Activated naive CD4-positive, alpha-beta T cell treated with anti-CD3 and anti-CD28 coated beads, Interleukin-2, amount 50 U/mL, for 24 hours (primary cell): ENCODE measurements at regions not wholly inside any gene's neighbourhood (a gene's known extent, or its start where the extent isn't known, plus 50 kb on each side); places are given as distances from the start of the nearest gene placed in this dataset.

Experiments
- H3K27ac Mint-ChIP-seq: one replicate; pipeline ENCODE4 v1.8.0; 2021; ENCODE audit warnings: mild to moderate bottlenecking, mixed read lengths
- H3K27me3 Mint-ChIP-seq: one replicate; pipeline ENCODE4 v1.8.0; 2021; ENCODE audit warnings: mixed read lengths
- H3K36me3 Mint-ChIP-seq: one replicate; pipeline ENCODE4 v1.8.0; 2021; ENCODE audit warnings: mixed read lengths
- H3K4me1 Mint-ChIP-seq: one replicate; pipeline ENCODE4 v1.8.0; 2021; ENCODE audit warnings: mixed read lengths
- H3K4me3 Mint-ChIP-seq: one replicate; pipeline ENCODE4 v1.8.0; 2021; ENCODE audit warnings: mild to moderate bottlenecking, mixed read lengths
- H3K9me3 Mint-ChIP-seq: one replicate; pipeline ENCODE4 v1.8.0; 2021; ENCODE audit warnings: mixed read lengths

GRCh38 chr4:11565213-11565612, 136.5 kb upstream of the HS3ST1 start:
- Mint-ChIP-seq H3K4me1 (no peaks in the 10 kb centered on the region), H3K4me3 (no peak overlapping the region), H3K27ac (no peak overlapping the region), H3K27me3 (no peaks in the 10 kb centered on the region), H3K36me3 (no peaks in the 10 kb centered on the region), H3K9me3 (peaks cover 4% of the 10 kb centered on the region)

DNA sequence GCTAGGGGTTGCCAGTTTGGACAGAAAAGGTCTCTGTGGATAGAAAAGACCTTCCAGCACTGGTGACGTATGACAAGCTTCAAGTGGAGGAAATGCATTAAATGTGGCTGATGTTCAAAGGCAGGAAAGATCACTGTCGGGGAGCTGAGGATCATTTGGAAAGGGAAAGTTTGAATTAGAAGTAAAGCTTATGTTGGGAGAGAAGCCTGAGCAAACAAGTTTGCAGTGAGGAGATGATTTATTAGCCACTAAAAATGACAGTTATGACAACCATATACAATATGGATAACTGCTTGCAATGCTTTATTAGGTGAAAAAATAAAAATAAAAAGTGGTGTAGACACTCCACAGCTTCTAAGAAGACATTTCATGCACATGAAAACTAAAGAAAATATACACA, 135.3 kb upstream of the HS3ST1 start:
- Mint-ChIP-seq H3K27ac (no peak overlapping the region), H3K9me3 (peaks cover 4% of the 10 kb centered on the region), H3K4me3 (no peak overlapping the region), H3K4me1 (no peaks in the 10 kb centered on the region), H3K27me3 (peaks cover 3% of the 10 kb centered on the region), H3K36me3 (no peaks in the 10 kb centered on the region)

DNA sequence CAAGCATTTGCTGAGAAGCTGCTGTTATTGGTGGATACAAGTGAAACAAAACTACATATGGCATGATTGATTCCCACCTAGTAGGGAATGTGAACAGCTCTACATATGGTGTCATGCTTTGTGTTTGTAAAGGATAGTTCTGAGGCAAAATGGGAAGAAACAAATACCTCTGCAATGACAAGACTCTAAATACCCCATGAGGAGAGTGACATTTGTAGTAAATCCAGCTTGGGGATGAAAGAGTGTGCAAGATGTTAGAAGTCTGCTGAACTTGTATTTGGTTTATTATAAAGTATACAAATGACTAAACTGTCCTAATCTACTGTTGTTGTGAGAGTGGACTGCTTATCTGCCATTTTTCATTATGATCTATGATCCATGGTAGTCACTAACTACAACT, 120.8 kb upstream of the HS3ST1 start:
- Mint-ChIP-seq H3K27me3 (peaks cover 3% of the 10 kb centered on the region), H3K27ac (no peak overlapping the region), H3K36me3 (peaks cover 1% of the 10 kb centered on the region), H3K9me3 (no peaks in the 10 kb centered on the region), H3K4me3 (no peak overlapping the region), H3K4me1 (peaks cover 9% of the 10 kb centered on the region)

DNA sequence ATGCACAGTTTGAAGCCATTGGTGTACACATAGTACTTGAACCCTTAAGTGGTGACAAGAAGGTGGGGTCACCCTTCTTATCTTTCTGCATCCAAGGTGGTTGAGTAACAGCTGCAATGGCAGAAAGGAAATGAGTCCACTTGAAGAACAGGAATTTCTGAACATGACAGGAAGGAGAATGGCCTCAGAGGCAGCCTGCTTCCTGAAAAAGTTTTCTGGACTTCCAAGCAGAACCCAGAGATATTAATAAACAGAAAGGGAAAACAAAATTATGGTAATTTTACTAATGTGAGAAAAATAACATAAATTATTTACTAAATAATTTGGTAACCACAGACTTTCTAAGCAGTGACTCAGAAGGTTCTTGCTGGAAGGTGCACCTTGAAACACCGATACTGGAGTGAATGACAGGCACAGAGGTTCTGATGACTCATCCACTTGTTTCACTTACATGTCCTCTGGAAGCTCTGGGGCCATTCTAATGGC, 119.9 kb upstream of the HS3ST1 start:
- H3K27me3 Mint-ChIP-seq: peaks cover 2% of the 10 kb centered on the region
- peaks cover 1% of the 10 kb centered on the region for H3K36me3 Mint-ChIP-seq
- H3K4me1 Mint-ChIP-seq: peaks cover 9% of the 10 kb centered on the region
- H3K4me3 Mint-ChIP-seq: no peak overlapping the region
- H3K9me3 Mint-ChIP-seq: no peaks in the 10 kb centered on the region
- H3K27ac Mint-ChIP-seq: no peak overlapping the region

GRCh38 chr4:11546391-11547175, 117.9 kb upstream of the HS3ST1 start:
- peaks cover 9% of the 10 kb centered on the region for H3K4me1 Mint-ChIP-seq
- H3K27ac Mint-ChIP-seq: no peak overlapping the region
- no peak overlapping the region for H3K4me3 Mint-ChIP-seq
- H3K36me3 Mint-ChIP-seq: peaks cover 1% of the 10 kb centered on the region
- H3K9me3 Mint-ChIP-seq: no peaks in the 10 kb centered on the region
- H3K27me3 Mint-ChIP-seq: peaks cover 2% of the 10 kb centered on the region

DNA sequence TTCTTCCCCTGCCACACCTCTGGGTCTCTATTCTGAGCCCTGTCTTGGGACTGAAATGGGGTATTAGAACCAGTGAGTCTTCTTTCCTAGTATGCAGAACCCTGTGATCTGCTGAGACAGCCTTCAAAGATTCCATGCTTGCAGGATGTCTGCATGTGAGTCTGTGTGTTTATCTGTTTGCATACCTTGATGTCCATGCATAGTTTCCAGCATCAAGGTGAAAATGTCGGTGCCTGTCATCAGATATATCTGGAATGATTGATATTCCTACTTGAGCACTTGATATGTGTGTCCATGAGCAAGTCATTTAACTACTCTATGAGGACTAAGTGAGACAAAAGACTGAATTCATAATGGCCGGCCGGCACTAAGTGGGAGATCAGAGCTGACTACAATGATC, 117.0 kb upstream of the HS3ST1 start:
- Mint-ChIP-seq H3K9me3 (no peaks in the 10 kb centered on the region), H3K36me3 (peaks cover 1% of the 10 kb centered on the region), H3K27me3 (no peaks in the 10 kb centered on the region), H3K27ac (no peak overlapping the region), H3K4me3 (no peak overlapping the region), H3K4me1 (peaks cover 9% of the 10 kb centered on the region)

GRCh38 chr4:11544211-11544610, 115.5 kb upstream of the HS3ST1 start:
- Mint-ChIP-seq H3K27ac (no peak overlapping the region), H3K27me3 (no peaks in the 10 kb centered on the region), H3K4me3 (no peak overlapping the region), H3K9me3 (no peaks in the 10 kb centered on the region), H3K4me1 (peaks cover 9% of the 10 kb centered on the region), H3K36me3 (peaks cover 1% of the 10 kb centered on the region)

DNA sequence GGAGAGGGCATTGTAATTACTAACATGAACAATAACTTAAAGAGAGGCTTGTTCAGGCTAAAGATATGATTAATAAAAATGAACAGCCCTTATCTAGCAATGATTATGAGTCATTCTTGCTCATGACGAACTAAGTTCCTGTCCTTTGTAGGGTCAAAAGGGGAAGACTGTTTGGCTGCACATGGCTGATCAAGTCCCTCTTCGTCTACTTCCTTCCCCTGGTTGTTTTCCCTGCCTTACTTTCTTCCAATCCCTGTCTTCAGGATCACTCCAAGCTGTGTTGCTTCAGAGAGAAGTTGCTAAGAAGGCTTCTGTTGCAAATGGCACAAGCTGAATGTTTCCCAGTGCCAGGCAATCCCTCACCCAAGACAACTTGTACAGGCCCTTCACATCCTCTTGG, 115.0 kb upstream of the HS3ST1 start:
- no peaks in the 10 kb centered on the region for H3K9me3 Mint-ChIP-seq
- H3K4me1 Mint-ChIP-seq: peaks cover 6% of the 10 kb centered on the region
- H3K27ac Mint-ChIP-seq: no peak overlapping the region
- no peak overlapping the region for H3K4me3 Mint-ChIP-seq
- no peaks in the 10 kb centered on the region for H3K27me3 Mint-ChIP-seq
- peaks cover 1% of the 10 kb centered on the region for H3K36me3 Mint-ChIP-seq

DNA sequence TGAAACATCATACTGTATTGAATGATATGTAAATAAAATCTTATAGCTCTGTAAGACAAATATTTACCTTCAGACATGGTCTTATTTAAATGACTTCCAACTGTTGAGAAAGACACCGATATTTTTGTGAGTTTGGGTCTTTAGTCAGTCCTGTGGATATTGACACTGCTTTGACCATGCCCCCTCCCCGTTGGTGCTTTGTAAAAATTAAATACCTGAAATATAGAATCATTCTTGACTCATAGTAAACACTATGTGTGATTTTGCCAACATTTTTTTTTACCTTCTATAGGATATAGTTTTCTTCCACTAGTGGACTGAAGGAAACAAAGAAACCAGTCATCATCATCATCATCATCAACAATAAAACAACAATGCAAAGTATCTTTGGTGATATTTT, 114.3 kb upstream of the HS3ST1 start:
- no peaks in the 10 kb centered on the region for H3K27me3 Mint-ChIP-seq
- peaks cover under 1% of the 10 kb centered on the region for H3K4me1 Mint-ChIP-seq
- no peak overlapping the region for H3K27ac Mint-ChIP-seq
- peaks cover 1% of the 10 kb centered on the region for H3K36me3 Mint-ChIP-seq
- no peaks in the 10 kb centered on the region for H3K9me3 Mint-ChIP-seq
- H3K4me3 Mint-ChIP-seq: no peak overlapping the region

DNA sequence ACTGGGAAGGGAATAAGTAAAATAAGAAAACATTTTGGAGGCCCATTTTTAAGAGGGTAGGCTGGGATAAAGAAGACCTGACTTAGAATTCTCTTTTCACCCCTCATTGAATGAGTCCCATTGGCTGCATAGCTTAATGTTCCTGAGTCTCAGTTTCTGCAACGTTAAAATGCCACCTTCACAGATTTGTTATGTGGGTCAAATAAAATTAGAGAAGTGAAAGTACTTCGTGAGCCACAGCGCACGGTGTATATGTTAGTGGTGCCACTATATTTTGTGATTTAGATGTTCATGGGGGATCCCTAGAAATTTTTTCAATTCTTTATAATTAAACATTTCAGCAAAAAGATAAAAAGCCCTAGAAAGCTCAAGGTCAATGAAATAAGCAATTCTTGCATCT, 109.2 kb upstream of the HS3ST1 start:
- peaks cover 1% of the 10 kb centered on the region for H3K27me3 Mint-ChIP-seq
- H3K36me3 Mint-ChIP-seq: no peaks in the 10 kb centered on the region
- H3K9me3 Mint-ChIP-seq: no peaks in the 10 kb centered on the region
- H3K4me1 Mint-ChIP-seq: no peaks in the 10 kb centered on the region
- no peak overlapping the region for H3K4me3 Mint-ChIP-seq
- no peak overlapping the region for H3K27ac Mint-ChIP-seq

- peaks cover 6% of the 10 kb centered on the region for H3K9me3 Mint-ChIP-seq
- H3K4me3 Mint-ChIP-seq: no peak overlapping the region
- H3K4me1 Mint-ChIP-seq: no peaks in the 10 kb centered on the region
- H3K27ac Mint-ChIP-seq: no peak overlapping the region
- H3K27me3 Mint-ChIP-seq: peaks cover 1% of the 10 kb centered on the region
- H3K36me3 Mint-ChIP-seq: peaks cover 2% of the 10 kb centered on the region
Measured at GRCh38 chr4:11535333-11535732, 106.6 kb upstream of the HS3ST1 start.

- H3K4me1 Mint-ChIP-seq: no peaks in the 10 kb centered on the region
- H3K4me3 Mint-ChIP-seq: no peak overlapping the region
Measured at GRCh38 chr4:11534623-11535302, 106.1 kb upstream of the HS3ST1 start.

GRCh38 chr4:11532138-11532537, 103.4 kb upstream of the HS3ST1 start:
- no peak overlapping the region for H3K27ac Mint-ChIP-seq

More at GRCh38 chr4:11534623-11535302, 106.1 kb upstream of the HS3ST1 start:
- Mint-ChIP-seq H3K27ac (no peak overlapping the region), H3K9me3 (peaks cover 8% of the 10 kb centered on the region), H3K27me3 (peaks cover 1% of the 10 kb centered on the region), H3K36me3 (peaks cover 4% of the 10 kb centered on the region)

DNA sequence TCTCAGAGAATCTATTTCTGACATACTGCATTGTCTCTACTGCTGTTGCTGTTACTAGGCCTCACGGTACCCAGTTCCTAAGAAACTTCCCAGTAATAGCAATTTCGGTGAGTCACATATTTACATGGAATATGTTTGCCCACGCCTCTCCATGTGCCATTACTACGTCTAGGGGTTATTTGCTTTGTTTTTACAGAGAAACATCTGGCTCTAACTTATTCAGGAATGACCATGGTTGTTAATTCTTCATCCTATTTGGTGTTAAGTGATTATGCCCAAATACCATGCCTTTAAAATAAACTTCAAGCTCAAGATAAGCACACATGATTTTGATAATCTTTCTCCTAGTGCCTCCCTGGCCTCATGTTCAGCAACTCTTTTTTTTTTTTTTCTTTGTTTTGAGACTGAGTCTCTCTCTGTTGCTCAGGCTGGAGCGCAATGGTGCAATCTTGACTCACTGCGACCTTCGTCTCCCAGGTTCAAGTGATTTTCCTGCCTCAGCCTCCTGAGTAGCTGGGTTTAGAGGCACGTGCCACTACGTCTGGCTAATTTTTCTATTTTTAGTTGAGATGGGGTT, 101.0 kb upstream of the HS3ST1 start:
- H3K27me3 Mint-ChIP-seq: no peaks in the 10 kb centered on the region
- no peak overlapping the region for H3K4me3 Mint-ChIP-seq
- peaks cover 4% of the 10 kb centered on the region for H3K36me3 Mint-ChIP-seq
- H3K4me1 Mint-ChIP-seq: no peaks in the 10 kb centered on the region
- H3K27ac Mint-ChIP-seq: no peak overlapping the region
- H3K9me3 Mint-ChIP-seq: peaks cover 8% of the 10 kb centered on the region

More at GRCh38 chr4:11532138-11532537, 103.4 kb upstream of the HS3ST1 start:
- Mint-ChIP-seq H3K36me3 (peaks cover 4% of the 10 kb centered on the region), H3K27me3 (peaks cover 1% of the 10 kb centered on the region), H3K4me3 (no peak overlapping the region), H3K4me1 (no peaks in the 10 kb centered on the region), H3K9me3 (peaks cover 8% of the 10 kb centered on the region)

GRCh38 chr4:11525085-11525484, 96.4 kb upstream of the HS3ST1 start:
- Mint-ChIP-seq H3K27ac (no peak overlapping the region), H3K4me3 (no peak overlapping the region), H3K4me1 (no peaks in the 10 kb centered on the region), H3K9me3 (peaks cover under 1% of the 10 kb centered on the region), H3K36me3 (no peaks in the 10 kb centered on the region), H3K27me3 (no peaks in the 10 kb centered on the region)

DNA sequence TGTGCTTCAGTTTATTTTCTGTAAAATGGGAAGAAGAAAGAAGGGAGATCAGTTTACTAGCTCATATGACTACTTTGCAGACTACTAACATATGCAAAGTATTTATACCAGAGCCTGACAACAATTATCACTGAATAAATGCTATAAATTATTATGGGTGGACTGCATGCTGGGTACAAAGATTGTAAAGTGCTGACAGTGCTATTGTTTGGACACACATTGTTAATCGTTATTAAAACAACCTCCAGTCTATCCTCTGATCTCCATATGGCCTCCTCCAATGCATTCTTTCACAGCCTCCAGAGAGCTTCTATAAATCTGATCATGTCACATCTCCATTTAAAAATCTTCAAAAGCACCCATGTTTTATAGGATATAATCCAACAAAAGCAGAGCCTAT, 90.1 kb upstream of the HS3ST1 start:
- H3K4me1 Mint-ChIP-seq: no peaks in the 10 kb centered on the region
- H3K36me3 Mint-ChIP-seq: no peaks in the 10 kb centered on the region
- no peak overlapping the region for H3K27ac Mint-ChIP-seq
- H3K9me3 Mint-ChIP-seq: no peaks in the 10 kb centered on the region
- H3K27me3 Mint-ChIP-seq: no peaks in the 10 kb centered on the region
- no peak overlapping the region for H3K4me3 Mint-ChIP-seq
